GM12878 (cell line): ENCODE measurements at regions not wholly inside any gene's neighbourhood (a gene's known extent, or its start where the extent isn't known, plus 50 kb on each side); places are given as distances from the start of the nearest gene placed in this dataset.

Source experiments
- ATAC-seq: fragments of 200-7000 bp; cut with Tn5 transposase; 3 replicates; pipeline ENCODE4 v1.9.1; 2020; ENCODE audit warnings: mild to moderate bottlenecking, moderate library complexity
- BruUV-seq: library from RNA; stranded (reverse); fragments of 400-500 nt; replicated peaks from 2 replicates; lab custom pipeline; 2021; lab: Mats Ljungman, UMichigan
- CTCF ChIA-PET: fragments of 300-600 bp; sonication (Branson Sonifier 250); formaldehyde crosslinking; extraction: SDS; loops from one replicate; lab custom pipeline; 2021; ENCODE audit warnings: inconsistent platforms; lab: Yijun Ruan, JAX
- POLR2A ChIA-PET: fragments of 350-600 bp; formaldehyde crosslinking; extraction: SDS; loops from one replicate; lab custom pipeline; 2021; ENCODE audit warnings: inconsistent platforms; lab: Charles Lee
- RAD21 ChIA-PET: fragments of 300-600 bp; sonication (Branson Sonifier 250); formaldehyde crosslinking; loops from one replicate; lab custom pipeline; 2023; ENCODE audit warnings: antibody characterized with exemption; ENCODE audit not compliant: unreplicated experiment; lab: Charles Lee
- SMC1A ChIA-PET: fragments of 300-600 bp; sonication (Branson Sonifier 250); formaldehyde crosslinking; loops from one replicate; lab custom pipeline; 2023; ENCODE audit not compliant: unreplicated experiment, uncharacterized antibody; lab: Charles Lee
- DNase-seq: peaks from one replicate; pipeline ENCODE4 v3.0.0-alpha.2; 2011; ENCODE audit warnings: low read depth, low spot score
- FAIRE-seq: peaks from 3 replicates; lab custom pipeline; 2011; peaks lifted over from hg19 to GRCh38; lab: Jason Lieb, UNC
- H2AFZ ChIP-seq: 2 replicates; pipeline ENCODE4 v1.6.0; 2011; ENCODE audit warnings: low read depth, low read length, control low read depth; ENCODE audit not compliant: control insufficient read depth
- H3K27ac ChIP-seq: 2 replicates; pipeline ENCODE4 v1.5.1; 2011; ENCODE audit warnings: control low read depth; ENCODE audit not compliant: control insufficient read depth, insufficient read depth
- H3K27me3 ChIP-seq, 2 experiments: replicated peaks in 1 of 2; 2 replicates each; pipeline versions ENCODE4 v1.6.0 to v1.6.1; 2011; ENCODE audit warnings: low read length in 1 of 2; ENCODE audit not compliant: control insufficient read depth in 2 of 2, insufficient read depth in 2 of 2
- H3K36me3 ChIP-seq, 2 experiments: 2 replicates each; pipeline ENCODE4 v1.5.1; 2011; ENCODE audit warnings: low read length in 1 of 2; ENCODE audit not compliant: control insufficient read depth in 2 of 2, insufficient read depth in 2 of 2
- H3K4me1 ChIP-seq: 2 replicates; pipeline ENCODE4 v1.6.1; 2011; ENCODE audit warnings: mild to moderate bottlenecking, low read length, moderate library complexity, mixed read lengths; ENCODE audit not compliant: control insufficient read depth, insufficient read depth
- H3K4me2 ChIP-seq: 2 replicates; pipeline ENCODE4 v1.6.0; 2011; ENCODE audit warnings: control low read depth; ENCODE audit not compliant: control insufficient read depth, insufficient read depth
- H3K4me3 ChIP-seq: fragments of 200-600 bp; sonication (generic); 2 replicates; pipeline ENCODE4 v1.5.1; 2016
- H3K79me2 ChIP-seq: 2 replicates; pipeline ENCODE4 v1.6.0; 2011; ENCODE audit warnings: low read length; ENCODE audit not compliant: control insufficient read depth, insufficient read depth
- H3K9ac ChIP-seq: 2 replicates; pipeline ENCODE4 v1.8.0; 2011; ENCODE audit warnings: low read length, control low read depth, mixed read lengths; ENCODE audit not compliant: control insufficient read depth, insufficient read depth
- H3K9me3 ChIP-seq: replicated peaks from 3 replicates; pipeline ENCODE4 v1.5.1; 2011; ENCODE audit warnings: mild to moderate bottlenecking, low read length; ENCODE audit not compliant: control insufficient read depth, insufficient read depth
- H4K20me1 ChIP-seq: 2 replicates; pipeline ENCODE4 v1.6.0; 2011; ENCODE audit not compliant: control insufficient read depth, insufficient read depth
- HDGF ChIP-seq: fragments of 450-650 bp; IDR thresholded peaks from 2 replicates; pipeline ENCODE4 v1.6.1; 2016; ENCODE audit warnings: antibody characterized with exemption
- NFIC ChIP-seq: IDR thresholded peaks from 2 replicates; pipeline ENCODE4 v1.6.1; 2012; ENCODE audit warnings: low read depth, mild to moderate bottlenecking, inconsistent platforms, low read length, moderate library complexity
- NR2C2 ChIP-seq: IDR thresholded peaks from 2 replicates; pipeline ENCODE4 v1.6.1; 2011; ENCODE audit warnings: borderline replicate concordance, low read depth; ENCODE audit not compliant: control insufficient read depth, insufficient read length
- SMARCA5 ChIP-seq: fragments of 450-650 bp; IDR thresholded peaks from 2 replicates; pipeline ENCODE4 v1.6.1; 2017; ENCODE audit warnings: mild to moderate bottlenecking
- SMC3 ChIP-seq: IDR thresholded peaks from 2 replicates; pipeline ENCODE4 v1.6.1; 2011; ENCODE audit warnings: low read length, improper control_type of control experiment, borderline replicate concordance
- SP1 ChIP-seq: IDR thresholded peaks from one replicate; pipeline ENCODE4 v1.6.1; 2011; ENCODE audit warnings: low read depth, low read length
- SREBF1 ChIP-seq: IDR thresholded peaks from 2 replicates; pipeline ENCODE4 v1.6.1; 2012; ENCODE audit warnings: mild to moderate bottlenecking, low read length
- SUPT20H ChIP-seq: IDR thresholded peaks from 2 replicates; pipeline ENCODE4 v1.6.1; 2011; ENCODE audit warnings: low read depth, mild to moderate bottlenecking, low read length, moderate library complexity, borderline replicate concordance; ENCODE audit not compliant: control insufficient read depth
- ZNF274 ChIP-seq: IDR thresholded peaks from one replicate; pipeline ENCODE4 v1.8.0; 2011; ENCODE audit not compliant: insufficient read length, insufficient read depth
- ZSCAN29 ChIP-seq: fragments of 450-650 bp; IDR thresholded peaks from 2 replicates; pipeline ENCODE4 v1.6.1; 2017; ENCODE audit warnings: mild to moderate bottlenecking, moderate library complexity
- WGBS: methylation state at CpG from one replicate; pipeline ENCODE4 v1.1.6; 2016; ENCODE audit warnings: low lambda C conversion rate; ENCODE audit not compliant: insufficient replicate concordance, insufficient coverage; ENCODE audit errors: missing lambda C conversion rate; 5-methylcytosine and 5-hydroxymethylcytosine counted together
- in situ Hi-C: fragments of 300-500 bp; cut with MboI; formaldehyde crosslinking; loops from 9 replicates; pipeline ENCODE4 v1.14.3; 2018; ENCODE audit warnings: mixed read lengths
- intact Hi-C: fragments of 100-400 bp; cut with micrococcal nuclease; formaldehyde crosslinking; loops from one replicate; pipeline ENCODE4 v1.14.2; 2022; ENCODE audit not compliant: unreplicated experiment
- TF ChIP-seq, protein P1 (sequence below): IDR thresholded peaks from 2 replicates; pipeline ENCODE4 v1.6.1; 2012; ENCODE audit warnings: low read depth, low read length, improper control_type of control experiment
- TF ChIP-seq, protein P2 (sequence below): fragments of 450-650 bp; IDR thresholded peaks from 2 replicates; pipeline ENCODE4 v1.6.1; 2018; ENCODE audit warnings: mild to moderate bottlenecking, low read depth, moderate library complexity; ENCODE audit not compliant: partially characterized antibody
- TF ChIP-seq, protein P3 (sequence below): fragments of 450-650 bp; IDR thresholded peaks from 2 replicates; pipeline ENCODE4 v1.6.1; 2017; ENCODE audit warnings: mild to moderate bottlenecking, low read depth, inconsistent platforms; ENCODE audit not compliant: poor library complexity, severe bottlenecking
- TF ChIP-seq, protein P4 (sequence below), 3 experiments: IDR thresholded peaks in 2 of 3; conservative IDR thresholded peaks in 1 of 3; 2 replicates each; pipeline ENCODE4 v1.5.1; 2011; ENCODE audit warnings: low read depth in 3 of 3, low read length in 3 of 3, mild to moderate bottlenecking in 3 of 3, control low read depth in 2 of 3, moderate library complexity in 2 of 3, inconsistent platforms in 1 of 3, mixed read lengths in 1 of 3; ENCODE audit not compliant: control insufficient read depth in 2 of 3, insufficient read depth in 1 of 3; ENCODE audit errors: extremely low read depth in 1 of 3

DNA sequence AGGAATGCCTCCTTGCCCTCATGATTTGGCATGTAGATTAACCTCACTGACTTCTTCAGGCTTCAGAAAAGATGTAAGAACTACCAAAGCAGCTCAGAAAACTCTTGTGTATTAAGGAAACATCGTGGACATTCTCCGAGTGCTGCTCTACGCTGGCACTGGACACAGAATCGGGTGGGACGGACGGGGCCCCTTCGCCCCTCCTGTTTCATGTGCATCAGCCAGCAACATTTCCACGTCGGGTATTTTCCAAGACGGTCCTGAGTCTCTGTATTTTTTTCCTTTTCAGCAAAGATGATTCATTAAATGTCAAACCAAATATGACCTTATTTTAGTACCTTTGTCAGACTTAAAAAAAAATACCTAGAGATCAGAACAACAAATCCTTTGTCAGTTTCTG lies 583.6 kb downstream of the CCDC171 start (continued):
- TF ChIP-seq, protein P1, sequence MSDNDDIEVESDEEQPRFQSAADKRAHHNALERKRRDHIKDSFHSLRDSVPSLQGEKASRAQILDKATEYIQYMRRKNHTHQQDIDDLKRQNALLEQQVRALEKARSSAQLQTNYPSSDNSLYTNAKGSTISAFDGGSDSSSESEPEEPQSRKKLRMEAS = no peak
- TF ChIP-seq, protein P2, sequence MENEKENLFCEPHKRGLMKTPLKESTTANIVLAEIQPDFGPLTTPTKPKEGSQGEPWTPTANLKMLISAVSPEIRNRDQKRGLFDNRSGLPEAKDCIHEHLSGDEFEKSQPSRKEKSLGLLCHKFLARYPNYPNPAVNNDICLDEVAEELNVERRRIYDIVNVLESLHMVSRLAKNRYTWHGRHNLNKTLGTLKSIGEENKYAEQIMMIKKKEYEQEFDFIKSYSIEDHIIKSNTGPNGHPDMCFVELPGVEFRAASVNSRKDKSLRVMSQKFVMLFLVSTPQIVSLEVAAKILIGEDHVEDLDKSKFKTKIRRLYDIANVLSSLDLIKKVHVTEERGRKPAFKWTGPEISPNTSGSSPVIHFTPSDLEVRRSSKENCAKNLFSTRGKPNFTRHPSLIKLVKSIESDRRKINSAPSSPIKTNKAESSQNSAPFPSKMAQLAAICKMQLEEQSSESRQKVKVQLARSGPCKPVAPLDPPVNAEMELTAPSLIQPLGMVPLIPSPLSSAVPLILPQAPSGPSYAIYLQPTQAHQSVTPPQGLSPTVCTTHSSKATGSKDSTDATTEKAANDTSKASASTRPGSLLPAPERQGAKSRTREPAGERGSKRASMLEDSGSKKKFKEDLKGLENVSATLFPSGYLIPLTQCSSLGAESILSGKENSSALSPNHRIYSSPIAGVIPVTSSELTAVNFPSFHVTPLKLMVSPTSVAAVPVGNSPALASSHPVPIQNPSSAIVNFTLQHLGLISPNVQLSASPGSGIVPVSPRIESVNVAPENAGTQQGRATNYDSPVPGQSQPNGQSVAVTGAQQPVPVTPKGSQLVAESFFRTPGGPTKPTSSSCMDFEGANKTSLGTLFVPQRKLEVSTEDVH = no peak
- TF ChIP-seq ZSCAN29 = no peak
- TF ChIP-seq NFIC = no peak
- TF ChIP-seq SUPT20H = no peak
- TF ChIP-seq, protein P3, sequence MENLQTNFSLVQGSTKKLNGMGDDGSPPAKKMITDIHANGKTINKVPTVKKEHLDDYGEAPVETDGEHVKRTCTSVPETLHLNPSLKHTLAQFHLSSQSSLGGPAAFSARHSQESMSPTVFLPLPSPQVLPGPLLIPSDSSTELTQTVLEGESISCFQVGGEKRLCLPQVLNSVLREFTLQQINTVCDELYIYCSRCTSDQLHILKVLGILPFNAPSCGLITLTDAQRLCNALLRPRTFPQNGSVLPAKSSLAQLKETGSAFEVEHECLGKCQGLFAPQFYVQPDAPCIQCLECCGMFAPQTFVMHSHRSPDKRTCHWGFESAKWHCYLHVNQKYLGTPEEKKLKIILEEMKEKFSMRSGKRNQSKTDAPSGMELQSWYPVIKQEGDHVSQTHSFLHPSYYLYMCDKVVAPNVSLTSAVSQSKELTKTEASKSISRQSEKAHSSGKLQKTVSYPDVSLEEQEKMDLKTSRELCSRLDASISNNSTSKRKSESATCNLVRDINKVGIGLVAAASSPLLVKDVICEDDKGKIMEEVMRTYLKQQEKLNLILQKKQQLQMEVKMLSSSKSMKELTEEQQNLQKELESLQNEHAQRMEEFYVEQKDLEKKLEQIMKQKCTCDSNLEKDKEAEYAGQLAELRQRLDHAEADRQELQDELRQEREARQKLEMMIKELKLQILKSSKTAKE = no peak
- no peak for TF ChIP-seq SREBF1

DNA sequence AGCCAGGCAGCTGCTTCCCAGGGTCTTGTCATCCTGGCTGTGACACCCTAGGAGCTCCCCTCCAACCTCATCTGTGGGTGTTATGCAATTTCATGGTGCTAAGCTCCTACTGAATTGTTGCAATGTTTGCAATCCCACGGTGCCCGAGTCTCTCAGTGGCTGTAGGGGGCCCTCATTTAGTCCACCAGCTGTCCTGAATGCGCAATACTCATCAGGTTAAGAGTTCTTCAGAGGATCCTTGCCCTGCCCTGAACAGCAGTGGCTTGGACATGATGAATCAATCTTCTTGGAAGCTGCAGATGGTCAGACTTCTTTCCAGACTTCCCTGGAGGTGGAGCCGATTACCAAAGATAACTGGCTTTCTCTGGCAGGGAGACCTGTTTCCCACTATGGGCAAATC lies 584.1 kb downstream of the CCDC171 start:
- H4K20me1 ChIP-seq = no peaks in the 10 kb centered on the region
- in situ Hi-C loops (loop anchor here (10.0 kb wide), 1 partner anchor 262 kb away; no protein-coding TSS in a partner anchor), intact Hi-C loops (no loop called here)
- H3K4me2 ChIP-seq = no peak overlapping the region
- CTCF ChIA-PET = interaction anchor here (0.7 to 1.7 kb wide), 2 partner anchors 97 to 264 kb away, joined by 3 to 5 read pairs; no protein-coding TSS in a partner anchor
- H2AFZ ChIP-seq = no peak overlapping the region
- POLR2A ChIA-PET = no interaction called here
- no peak for DNase-seq
- H3K36me3 ChIP-seq = no peaks in the 10 kb centered on the region
- H3K27me3 ChIP-seq = no peaks in the 10 kb centered on the region; a peak in 1 of 4 replicates
- RAD21 ChIA-PET = no interaction called here
- H3K79me2 ChIP-seq = no peaks in the 10 kb centered on the region
- no peak overlapping the region for H3K4me3 ChIP-seq
- H3K9me3 ChIP-seq = no peaks in the 10 kb centered on the region
- no peak for ATAC-seq
- no peak overlapping the region for H3K27ac ChIP-seq
- SMC1A ChIA-PET = no interaction called here
- BruUV-seq = no TSS peak
- FAIRE-seq = no peak
- no peaks in the 10 kb centered on the region for H3K4me1 ChIP-seq
- no peak overlapping the region for H3K9ac ChIP-seq
- 1% methylated on average over 4 of the region's 4 CpGs for WGBS
- TF ChIP-seq, protein P1 = no peak
- TF ChIP-seq SMC3 (no peak), ZNF274 (no peak), HDGF (no peak), SP1 (no peak), SMARCA5 (no peak), NR2C2 (no peak)
- TF ChIP-seq, protein P4, sequence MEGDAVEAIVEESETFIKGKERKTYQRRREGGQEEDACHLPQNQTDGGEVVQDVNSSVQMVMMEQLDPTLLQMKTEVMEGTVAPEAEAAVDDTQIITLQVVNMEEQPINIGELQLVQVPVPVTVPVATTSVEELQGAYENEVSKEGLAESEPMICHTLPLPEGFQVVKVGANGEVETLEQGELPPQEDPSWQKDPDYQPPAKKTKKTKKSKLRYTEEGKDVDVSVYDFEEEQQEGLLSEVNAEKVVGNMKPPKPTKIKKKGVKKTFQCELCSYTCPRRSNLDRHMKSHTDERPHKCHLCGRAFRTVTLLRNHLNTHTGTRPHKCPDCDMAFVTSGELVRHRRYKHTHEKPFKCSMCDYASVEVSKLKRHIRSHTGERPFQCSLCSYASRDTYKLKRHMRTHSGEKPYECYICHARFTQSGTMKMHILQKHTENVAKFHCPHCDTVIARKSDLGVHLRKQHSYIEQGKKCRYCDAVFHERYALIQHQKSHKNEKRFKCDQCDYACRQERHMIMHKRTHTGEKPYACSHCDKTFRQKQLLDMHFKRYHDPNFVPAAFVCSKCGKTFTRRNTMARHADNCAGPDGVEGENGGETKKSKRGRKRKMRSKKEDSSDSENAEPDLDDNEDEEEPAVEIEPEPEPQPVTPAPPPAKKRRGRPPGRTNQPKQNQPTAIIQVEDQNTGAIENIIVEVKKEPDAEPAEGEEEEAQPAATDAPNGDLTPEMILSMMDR (IDR thresholded peaks at IDR 0.05 in 2 of 3, conservative IDR thresholded peaks at IDR 0.05 in 1 of 3; ENCODE audit: control insufficient read depth in 2 of 3, extremely low read depth in 1 of 3, insufficient read depth in 1 of 3, low read depth in 3 of 3, low read length in 3 of 3) = no peak
